GM23338 (cell line): ENCODE measurements at regions not wholly inside any gene's neighbourhood (a gene's known extent, or its start where the extent isn't known, plus 50 kb on each side); places are given as distances from the start of the nearest gene placed in this dataset.

ENCODE experiments used
- CREB1 ChIP-seq: fragments of 250-450 bp; sonication (Bioruptor Pico); IDR thresholded peaks from 2 replicates; pipeline ENCODE4 v1.5.0; 2020; ENCODE audit warnings: low read depth, mild to moderate bottlenecking, moderate library complexity
- CTCF ChIP-seq, 2 experiments: fragments of 200-600 bp in 1 of 2; sonication (generic) in 1 of 2; conservative IDR thresholded peaks; 2 replicates each; pipeline versions ENCODE4 v1.5.1 to v1.6.1; 2016 to 2017; ENCODE audit warnings: antibody characterized with exemption in 2 of 2, low read depth in 2 of 2, mild to moderate bottlenecking in 2 of 2, moderate library complexity in 1 of 2
- ETS1 ChIP-seq: IDR thresholded peaks from 2 replicates; pipeline ENCODE4 v1.6.1; 2016; ENCODE audit warnings: antibody characterized with exemption
- EZH2 ChIP-seq: fragments of 200-600 bp; sonication (generic); IDR thresholded peaks from one replicate; pipeline ENCODE4 v1.8.0; 2017; ENCODE audit warnings: antibody characterized with exemption, mild to moderate bottlenecking, low read depth; ENCODE audit not compliant: unreplicated experiment
- EZH2phosphoT487 ChIP-seq: fragments of 200-600 bp; sonication (generic); IDR thresholded peaks from one replicate; pipeline ENCODE4 v1.8.1; 2018; ENCODE audit warnings: antibody characterized with exemption; ENCODE audit not compliant: unreplicated experiment
- JUNB ChIP-seq: IDR thresholded peaks from one replicate; pipeline ENCODE4 v1.6.1; 2016; ENCODE audit warnings: antibody characterized with exemption; ENCODE audit not compliant: unreplicated experiment
- POLR2AphosphoS5 ChIP-seq: IDR thresholded peaks from 2 replicates; pipeline ENCODE4 v1.6.1; 2016; ENCODE audit warnings: antibody characterized with exemption, low read depth
- REST ChIP-seq: IDR thresholded peaks from one replicate; pipeline ENCODE4 v1.6.1; 2018; ENCODE audit warnings: antibody characterized with exemption; ENCODE audit not compliant: unreplicated experiment
- STAT1 ChIP-seq: IDR thresholded peaks from one replicate; pipeline ENCODE4 v1.6.1; 2016; ENCODE audit warnings: antibody characterized with exemption; ENCODE audit not compliant: unreplicated experiment
- ZNF114 ChIP-seq: fragments of 250-450 bp; sonication (Bioruptor Pico); IDR thresholded peaks from 2 replicates; pipeline ENCODE4 v1.5.0; 2020; ENCODE audit warnings: mild to moderate bottlenecking, moderate library complexity
- ZNF331 ChIP-seq: fragments of 250-450 bp; sonication (Bioruptor Pico); IDR thresholded peaks from 2 replicates; pipeline ENCODE4 v1.5.0; 2020; ENCODE audit warnings: low read depth, mild to moderate bottlenecking, moderate library complexity
- ZNF462 ChIP-seq: fragments of 250-450 bp; sonication (Bioruptor Pico); IDR thresholded peaks from 2 replicates; pipeline ENCODE4 v1.5.0; 2020; ENCODE audit warnings: mild to moderate bottlenecking, moderate library complexity

- no peak for TF ChIP-seq ZNF462 (CRISPR knock-in tag)
- TF ChIP-seq CTCF (conservative IDR thresholded peaks at IDR 0.05; ENCODE audit: low read depth in 2 of 2), result no peak
- no peak for TF ChIP-seq POLR2AphosphoS5
- TF ChIP-seq EZH2phosphoT487, result no peak
- no peak for TF ChIP-seq EZH2
- no peak for TF ChIP-seq CREB1 (CRISPR knock-in tag)
- no peak for TF ChIP-seq JUNB
- TF ChIP-seq ZNF331 (CRISPR knock-in tag), result no peak
- TF ChIP-seq ETS1, result no peak
- TF ChIP-seq REST, result no peak
- no peak for TF ChIP-seq STAT1
- no peak for TF ChIP-seq ZNF114
Observed at GRCh38 chr6:163815796-163816195, 401.3 kb downstream of the QKI start.
